Amygdala (tissue), 56 donors: ENCODE measurements at regions not wholly inside any gene's neighbourhood (a gene's known extent, or its start where the extent isn't known, plus 50 kb on each side); places are given as distances from the start of the nearest gene placed in this dataset.
"Not testable (repeated sequence)": the region's sequence is repeated elsewhere in the genome, so short reads cannot be mapped to it uniquely, and the experiment has no call there.

Experiments used
- DNase-seq, 56 donors: peaks; one replicate each; lab custom pipeline; 2025; lab: John Stamatoyannopoulos, UW

DNA sequence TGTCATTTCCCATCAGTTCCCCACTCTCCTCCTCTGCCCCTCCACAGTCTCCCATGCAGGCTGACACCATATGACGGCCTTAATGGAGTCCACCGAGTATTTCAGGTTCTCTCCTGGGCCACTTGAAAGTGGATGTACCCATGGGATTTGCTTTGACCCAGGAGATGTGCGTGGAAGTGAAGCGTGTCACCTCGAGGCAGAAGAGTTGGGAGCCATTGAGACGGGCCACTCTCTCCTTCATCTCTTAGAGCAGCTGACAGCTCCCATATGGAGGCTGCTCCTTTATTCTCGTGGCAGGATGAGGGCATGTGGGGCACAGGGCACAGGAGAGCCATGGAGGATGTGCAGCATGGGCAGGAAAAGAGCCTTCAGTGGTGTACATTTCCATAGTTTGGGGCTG, 144.7 kb upstream of the CRYM start:
- DNase-seq: not testable (repeated sequence)

DNA sequence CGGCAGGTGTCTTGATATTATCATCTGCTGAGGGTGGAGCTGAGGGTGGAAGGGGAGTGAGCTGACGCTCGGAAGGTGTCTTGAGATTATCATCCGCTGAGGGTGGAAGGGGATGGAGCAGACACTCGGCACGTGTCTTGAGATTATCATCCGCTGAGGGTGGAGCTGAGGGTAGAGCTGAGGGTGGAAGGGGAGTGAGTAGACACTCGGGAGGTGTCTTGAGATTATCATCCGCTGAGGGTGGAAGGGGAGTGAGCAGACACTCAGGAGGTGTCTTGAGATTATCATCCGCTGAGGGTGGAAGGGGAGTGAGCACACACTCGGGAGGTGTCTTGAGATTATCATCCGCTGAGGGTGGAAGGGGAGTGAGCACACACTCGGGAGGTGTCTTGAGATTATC, 126.6 kb upstream of the CRYM start:
- DNase-seq: not testable (repeated sequence)

- DNase-seq: not testable (repeated sequence)
Observed at GRCh38 chr16:21397866-21398265, 119.8 kb upstream of the CRYM start.

DNA sequence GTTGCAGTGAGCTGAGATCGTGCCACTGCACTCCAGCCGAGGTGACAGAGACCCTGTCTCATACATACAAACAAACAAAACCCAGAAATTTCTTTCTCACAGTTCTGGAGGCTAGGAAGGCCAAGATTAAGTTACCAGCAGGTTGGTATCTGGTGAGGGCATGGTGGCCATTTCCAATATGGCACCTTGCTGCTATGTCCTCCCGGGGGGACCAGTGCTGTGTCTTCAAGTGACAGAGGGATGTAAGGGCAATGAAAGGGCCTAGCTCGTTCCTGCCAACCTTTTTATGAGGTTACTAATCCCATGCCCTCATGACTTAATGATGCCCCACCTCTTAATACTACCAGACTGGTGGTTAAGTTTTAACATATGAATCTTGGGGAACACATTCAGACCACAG, 118.5 kb upstream of the CRYM start:
- not testable (repeated sequence) for DNase-seq

- DNase-seq: not testable (repeated sequence)
Observed at GRCh38 chr16:21390634-21391033, 112.5 kb upstream of the CRYM start.

DNA sequence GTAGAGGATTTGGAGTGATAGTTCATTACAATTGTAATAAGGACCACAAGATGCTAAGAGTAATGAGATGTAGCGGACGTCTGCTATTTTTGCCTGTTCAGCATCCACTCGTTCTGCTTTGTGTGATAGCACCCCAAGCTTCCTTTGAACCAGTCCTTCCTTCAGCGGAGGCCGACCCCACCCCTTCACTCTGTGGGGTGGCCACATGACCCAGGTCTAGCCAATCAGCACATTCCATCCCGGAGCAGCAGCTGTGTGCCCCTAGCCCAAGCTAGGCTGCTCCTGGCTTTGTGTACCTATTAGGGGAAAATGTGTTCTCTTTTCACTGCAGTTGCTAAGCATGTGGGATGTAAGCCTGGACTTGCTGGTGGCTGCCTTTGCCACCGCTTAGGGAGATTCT, 111.8 kb upstream of the CRYM start:
- DNase-seq: not testable (repeated sequence)

- DNase-seq: not testable (repeated sequence)
Observed at GRCh38 chr16:21387757-21388156, 109.7 kb upstream of the CRYM start.

DNA sequence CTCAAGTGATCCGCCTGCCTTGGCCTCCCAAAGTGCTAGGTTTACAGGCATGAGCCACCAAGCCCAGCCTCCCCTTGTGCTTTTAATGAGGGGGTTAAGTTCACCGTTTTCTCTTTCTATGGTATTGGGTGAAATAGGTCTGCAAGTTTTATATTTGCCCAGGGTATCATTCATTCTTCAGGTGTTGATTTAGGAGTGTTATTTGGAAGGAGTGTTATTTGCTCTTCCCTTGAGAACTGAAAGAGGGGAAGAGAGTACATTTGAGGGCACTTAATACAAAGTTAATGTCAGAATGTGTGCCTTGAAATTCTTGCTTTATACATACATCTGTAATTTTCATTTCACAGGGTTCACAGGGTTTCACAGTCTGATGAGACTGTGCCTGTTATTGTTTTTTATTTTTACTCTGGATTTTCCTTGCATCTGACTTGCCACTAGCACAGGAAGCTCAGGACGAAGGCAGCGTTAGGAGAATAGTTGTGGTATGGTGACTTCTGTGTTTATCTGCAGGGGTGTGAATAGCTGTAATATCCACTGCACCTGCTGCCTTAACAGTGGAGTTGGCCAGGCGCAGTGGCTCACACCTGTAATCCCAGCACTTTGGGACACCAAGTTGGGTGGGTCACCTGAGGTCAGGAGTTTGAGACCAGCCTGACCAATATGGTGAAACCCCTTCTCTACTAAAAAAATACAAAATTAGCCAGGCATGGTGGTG, 108.3 kb upstream of the CRYM start:
- not testable (repeated sequence) for DNase-seq

DNA sequence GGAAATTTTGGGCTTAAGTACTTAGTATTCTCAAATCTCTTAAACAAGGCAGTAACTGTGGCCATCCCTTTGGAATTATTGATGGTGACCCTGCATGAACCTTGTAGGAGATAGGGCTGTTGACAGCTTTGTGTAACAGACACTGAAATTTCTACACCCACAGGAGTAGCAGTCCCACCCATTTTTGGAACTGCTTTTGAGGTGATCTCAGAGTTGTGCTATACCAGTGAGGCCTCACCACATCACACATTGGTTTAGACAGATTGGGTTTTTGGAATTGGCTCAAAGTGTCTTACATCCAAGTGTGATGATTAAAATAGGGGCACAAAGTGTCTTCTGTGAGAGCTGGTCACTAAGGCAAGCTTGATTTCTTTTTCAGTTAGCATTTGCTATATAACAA, 105.6 kb upstream of the CRYM start:
- DNase-seq: not testable (repeated sequence)

DNA sequence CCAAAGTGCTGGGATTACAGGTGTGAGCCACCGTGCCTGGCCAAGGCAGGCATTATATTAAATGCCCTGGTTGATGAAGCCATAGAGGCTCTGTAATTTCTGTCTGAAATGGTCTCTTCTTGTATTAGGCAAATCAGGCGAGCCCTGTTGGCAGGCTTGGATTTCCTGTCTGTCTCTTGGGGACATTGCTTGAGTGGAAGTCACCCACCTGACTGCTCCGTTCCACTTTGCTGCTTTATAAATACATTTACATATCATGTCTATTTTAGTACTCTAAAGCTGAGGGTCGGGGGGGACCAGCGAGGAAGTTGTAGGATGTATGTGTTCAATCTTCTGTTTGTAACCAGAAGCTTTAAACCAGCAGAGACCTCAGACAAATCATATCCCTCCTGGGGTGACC, 101.6 kb upstream of the CRYM start:
- not testable (repeated sequence) for DNase-seq

- not testable (repeated sequence) for DNase-seq
Observed at GRCh38 chr16:21376196-21376899, 98.3 kb upstream of the CRYM start.

GRCh38 chr16:21375334-21375733, 97.2 kb upstream of the CRYM start:
- DNase-seq: not testable (repeated sequence)

GRCh38 chr16:21373454-21373853, 95.4 kb upstream of the CRYM start:
- not testable (repeated sequence) for DNase-seq

- not testable (repeated sequence) for DNase-seq
Observed at GRCh38 chr16:21372862-21373261, 94.8 kb upstream of the CRYM start.

- not testable (repeated sequence) for DNase-seq
Observed at GRCh38 chr16:21372162-21372835, 94.2 kb upstream of the CRYM start.

GRCh38 chr16:21370791-21371190, 92.7 kb upstream of the CRYM start:
- not testable (repeated sequence) for DNase-seq

DNA sequence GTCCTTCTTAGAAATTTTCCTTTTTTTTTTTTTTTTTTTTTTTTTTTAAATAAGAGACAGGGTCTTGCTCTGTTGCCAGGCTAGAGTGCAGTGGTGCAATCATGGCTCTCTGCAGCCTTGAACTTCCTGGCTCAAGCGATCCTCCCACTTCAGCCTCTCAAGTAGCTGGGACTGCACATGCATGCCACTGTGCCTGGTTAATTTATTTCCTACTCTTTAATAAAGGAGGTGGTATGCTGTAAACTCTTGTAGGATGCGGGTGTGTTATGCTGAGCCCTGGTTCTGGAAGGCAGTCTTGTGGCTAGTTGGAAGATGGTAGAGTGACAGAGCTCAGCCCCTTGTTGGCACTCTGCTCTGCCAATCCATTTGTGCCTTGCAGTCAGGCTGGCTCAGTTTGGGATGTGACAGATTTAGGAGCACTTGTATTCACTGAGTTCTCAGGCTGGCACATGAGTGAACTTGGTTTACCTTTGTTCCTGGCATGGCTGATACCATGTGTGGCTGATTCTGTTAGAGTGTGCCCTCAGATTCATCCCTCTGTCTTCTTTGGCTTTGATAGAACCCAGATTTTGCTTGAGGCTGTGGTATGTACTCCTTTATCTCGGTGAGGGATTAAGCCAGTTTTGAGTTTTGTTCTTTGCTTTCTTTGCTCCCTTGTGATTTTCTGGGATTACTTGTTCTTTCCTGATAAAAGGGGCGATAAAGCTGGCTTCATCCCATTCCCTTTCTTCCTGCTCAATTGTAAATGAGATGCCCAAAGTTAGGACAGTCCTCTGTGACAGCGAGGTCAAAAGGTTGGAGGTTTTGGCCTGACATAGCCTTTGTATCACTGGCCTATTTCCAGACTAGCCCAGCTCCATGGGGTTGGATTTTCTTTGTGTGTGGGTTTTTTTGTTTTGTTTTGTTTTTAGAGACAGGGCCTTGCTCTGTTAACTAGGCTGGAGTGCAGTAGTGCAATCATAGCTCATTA, 91.2 kb upstream of the CRYM start:
- DNase-seq: not testable (repeated sequence)

- DNase-seq: not testable (repeated sequence)
Observed at GRCh38 chr16:21367733-21368421, 89.8 kb upstream of the CRYM start.

GRCh38 chr16:21366998-21367397, 88.9 kb upstream of the CRYM start:
- not testable (repeated sequence) for DNase-seq

DNA sequence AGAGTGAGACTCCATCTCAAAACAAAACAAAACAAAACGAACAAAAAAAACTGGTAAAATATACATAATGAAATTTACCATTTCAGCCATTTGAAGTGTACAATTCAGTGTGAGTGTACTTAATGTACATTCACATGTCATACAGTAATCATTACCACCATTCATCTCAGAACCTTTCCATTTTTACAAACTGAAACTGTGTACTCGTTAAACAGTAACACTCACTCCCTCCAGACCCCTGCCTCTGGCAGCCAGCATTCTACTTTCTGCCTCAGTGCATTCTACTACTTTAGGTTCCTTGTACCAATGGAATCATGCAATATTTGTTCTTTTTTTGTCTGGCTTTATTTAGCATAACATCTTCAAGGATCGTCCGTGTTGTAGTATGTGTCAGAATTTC, 87.5 kb upstream of the CRYM start:
- not testable (repeated sequence) for DNase-seq
